NCI-H128 (cell line): ENCODE measurements at regions not wholly inside any gene's neighbourhood (a gene's known extent, or its start where the extent isn't known, plus 50 kb on each side); places are given as distances from the start of the nearest gene placed in this dataset.
"Not testable (repeated sequence)": the region's sequence is repeated elsewhere in the genome, so short reads cannot be mapped to it uniquely, and the experiment has no call there.

Experiments
- DNase-seq: peaks from one replicate; lab custom pipeline; 2025; ENCODE audit not compliant: unreplicated experiment; lab: John Stamatoyannopoulos, UW

GRCh38 chr6:49118478-49118877 lies 344.6 kb downstream of the MMUT start:
- DNase-seq: no peak

GRCh38 chr6:49110916-49111315 lies 352.1 kb downstream of the MMUT start:
- DNase-seq: no peak

DNA sequence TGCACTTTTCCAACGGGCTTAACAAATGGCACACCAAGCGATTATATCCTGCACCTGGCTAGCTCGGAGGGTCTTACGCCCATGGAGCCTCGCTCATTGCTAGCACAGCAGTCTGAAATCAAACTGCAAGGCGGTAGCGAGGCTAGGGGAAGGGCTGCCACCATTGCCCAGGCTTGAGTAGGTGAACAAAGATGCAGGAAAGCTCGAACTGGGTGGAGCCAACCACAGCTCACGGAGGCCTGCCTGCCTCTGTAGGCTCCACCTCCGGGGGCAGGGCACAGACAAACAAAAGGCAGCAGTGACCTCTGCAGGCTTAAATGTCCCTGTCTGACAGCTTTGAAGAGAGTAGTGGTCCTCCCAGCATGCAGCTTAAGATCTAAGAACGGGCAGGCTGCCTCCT lies 365.4 kb downstream of the MMUT start:
- DNase-seq: not testable (repeated sequence)

DNA sequence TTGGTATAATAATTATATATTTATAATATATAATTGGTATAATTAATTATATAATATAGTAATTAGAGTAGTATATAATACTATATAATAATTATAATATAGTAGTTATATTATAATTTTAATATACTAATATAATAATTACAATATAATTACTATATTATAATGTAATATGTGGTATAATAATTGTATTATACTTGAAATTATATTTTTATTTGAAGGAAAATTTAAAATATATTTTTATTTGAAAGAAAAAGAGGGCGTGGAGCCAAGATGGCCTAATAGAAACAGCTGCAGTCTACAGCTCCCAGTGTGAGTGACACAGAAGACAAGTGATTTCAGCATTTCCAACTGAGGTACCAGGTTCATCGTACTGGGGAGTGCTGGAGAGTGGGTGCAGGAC lies 365.9 kb downstream of the MMUT start:
- DNase-seq: no peak

GRCh38 chr6:49088631-49089030 lies 374.4 kb downstream of the MMUT start:
- no peak for DNase-seq

DNA sequence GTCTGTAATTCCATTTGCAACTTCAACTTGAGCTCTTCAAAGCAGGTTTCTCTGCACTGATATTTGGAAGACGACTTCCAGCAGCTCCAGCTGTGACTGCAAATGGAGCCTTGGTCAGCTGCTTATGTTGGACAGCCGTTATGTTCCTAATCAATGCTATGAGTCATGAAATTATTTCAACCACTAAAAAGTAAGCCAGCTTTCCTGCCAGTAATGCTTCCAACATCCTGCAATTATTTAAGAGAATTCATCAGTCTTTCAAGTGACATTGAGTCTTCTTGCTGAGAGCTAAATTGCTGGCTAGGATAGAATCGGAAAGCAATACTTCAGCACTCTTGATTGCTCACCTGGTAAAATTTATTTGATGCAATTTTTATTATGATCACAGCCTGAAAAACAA lies 375.7 kb downstream of the MMUT start:
- DNase-seq: no peak

DNA sequence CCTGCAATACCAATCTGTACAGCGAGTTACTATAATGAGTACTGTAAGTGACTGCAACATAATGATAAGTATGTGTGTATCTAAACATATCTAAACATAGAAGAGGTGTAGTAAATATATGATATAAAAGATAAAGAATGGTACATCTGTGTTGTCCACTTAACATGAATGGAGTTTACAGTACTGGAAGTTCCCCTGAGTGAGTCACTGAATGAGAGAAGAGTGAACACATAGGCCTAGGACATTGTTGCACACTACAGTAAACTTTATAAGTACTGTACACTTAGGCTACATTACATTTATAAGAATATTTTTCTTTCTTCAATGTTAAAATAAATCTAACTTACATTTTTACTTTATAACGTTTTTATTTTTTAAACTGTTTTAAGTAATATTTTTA lies 380.4 kb downstream of the MMUT start:
- no peak for DNase-seq

- no peak for DNase-seq
Measured at GRCh38 chr6:49072885-49073620, 390.0 kb downstream of the MMUT start.

DNA sequence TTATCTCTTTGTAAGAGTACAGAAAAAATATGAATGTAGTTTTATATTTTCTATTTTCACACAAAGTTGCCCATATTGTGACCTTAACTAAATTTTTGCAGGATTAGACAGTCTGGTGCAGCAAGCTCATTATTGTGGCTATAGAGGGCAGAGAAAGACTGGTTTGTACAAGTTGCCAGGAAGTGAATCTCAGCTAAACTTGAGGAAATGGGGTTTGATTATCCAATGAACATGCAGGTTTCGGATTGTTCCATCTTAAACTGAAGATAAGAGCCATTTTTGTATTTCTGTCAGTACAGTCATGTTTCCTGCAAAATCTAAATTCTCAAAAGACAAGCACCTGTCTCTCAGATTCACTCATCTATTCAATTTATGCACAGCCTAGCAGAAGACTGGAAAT lies 390.9 kb downstream of the MMUT start:
- DNase-seq: no peak

DNA sequence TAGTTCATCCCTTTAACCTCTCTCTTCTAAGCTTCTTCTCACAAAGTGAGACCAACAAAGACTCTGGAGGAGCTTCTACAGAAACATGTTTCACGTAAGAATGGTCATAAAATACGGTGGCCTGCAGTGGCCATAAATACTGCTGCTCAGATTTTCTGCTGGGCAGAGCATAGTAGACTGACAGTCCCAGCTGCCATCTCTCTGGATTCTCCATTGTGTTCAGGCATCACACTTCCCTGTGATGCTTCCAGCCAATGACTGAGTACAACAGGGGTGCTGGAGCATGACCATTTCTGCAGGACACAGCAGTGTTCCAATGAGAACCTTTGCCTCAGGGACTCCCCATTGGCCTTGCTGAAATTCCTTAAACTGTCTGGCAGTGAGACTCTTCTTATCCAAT lies 392.6 kb downstream of the MMUT start:
- no peak for DNase-seq

DNA sequence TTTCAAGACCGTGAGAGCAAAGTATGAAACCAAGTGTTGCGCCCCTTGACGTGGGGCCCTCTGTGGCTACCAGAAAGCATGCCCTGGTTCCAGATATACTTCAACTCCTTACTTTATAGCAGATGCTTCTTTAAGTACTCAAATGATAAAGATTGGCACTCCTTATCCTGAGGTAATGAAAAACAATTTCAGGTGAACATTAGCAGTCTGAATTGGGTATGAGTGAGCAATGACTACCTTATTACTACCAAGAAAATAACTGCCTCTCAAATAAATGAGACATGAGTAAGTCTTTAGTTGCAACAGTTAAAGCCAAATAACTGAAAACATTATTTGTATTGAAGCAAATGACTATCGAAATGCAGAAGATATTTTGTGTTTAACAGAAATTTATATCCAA lies 408.7 kb downstream of the MMUT start:
- no peak for DNase-seq

- no peak for DNase-seq
Measured at GRCh38 chr6:49052901-49053300, 410.2 kb downstream of the MMUT start.

GRCh38 chr6:49051281-49051680 lies 411.8 kb downstream of the MMUT start:
- no peak for DNase-seq

DNA sequence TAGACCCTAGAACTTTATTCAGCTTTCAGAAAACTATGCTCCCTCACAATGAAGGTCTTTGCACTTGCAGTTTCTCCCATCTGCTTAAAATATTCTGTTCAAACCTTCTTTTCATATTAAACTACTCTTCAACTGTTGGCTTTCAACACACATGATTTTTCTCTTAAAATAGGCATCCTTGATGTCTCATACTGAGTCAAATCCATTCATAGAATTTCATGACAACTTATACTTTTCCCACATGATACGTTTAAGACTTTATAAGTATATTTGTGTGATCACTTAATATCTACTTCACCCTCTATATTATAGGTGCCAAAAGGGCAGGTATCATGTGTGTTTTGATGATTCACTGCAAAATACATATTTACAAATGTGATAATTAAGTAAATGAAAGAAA lies 412.5 kb downstream of the MMUT start:
- DNase-seq: no peak

DNA sequence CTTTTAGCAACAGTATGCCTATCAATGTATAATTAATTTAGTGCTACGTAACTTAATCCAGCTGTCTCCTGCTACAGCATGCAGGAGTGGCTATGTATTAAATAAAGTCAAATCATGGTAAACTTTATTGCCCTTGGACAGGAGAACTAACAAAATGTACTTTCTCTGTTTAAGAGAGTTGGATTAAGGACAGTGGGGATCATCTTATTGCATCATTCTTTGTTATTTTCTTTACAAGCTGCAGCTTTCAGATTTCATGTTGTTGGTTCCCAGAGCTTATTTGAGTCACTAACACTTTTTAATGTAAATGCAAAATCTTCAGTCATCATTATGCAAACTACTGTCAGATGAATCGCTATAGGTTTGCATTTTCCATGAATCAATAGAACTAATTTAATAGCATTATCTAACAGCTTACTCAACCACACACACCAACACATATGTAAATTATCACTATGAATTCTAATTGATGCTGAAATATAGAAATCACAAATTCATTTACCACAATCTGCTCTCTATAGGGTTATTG lies 424.7 kb downstream of the MMUT start:
- no peak for DNase-seq

DNA sequence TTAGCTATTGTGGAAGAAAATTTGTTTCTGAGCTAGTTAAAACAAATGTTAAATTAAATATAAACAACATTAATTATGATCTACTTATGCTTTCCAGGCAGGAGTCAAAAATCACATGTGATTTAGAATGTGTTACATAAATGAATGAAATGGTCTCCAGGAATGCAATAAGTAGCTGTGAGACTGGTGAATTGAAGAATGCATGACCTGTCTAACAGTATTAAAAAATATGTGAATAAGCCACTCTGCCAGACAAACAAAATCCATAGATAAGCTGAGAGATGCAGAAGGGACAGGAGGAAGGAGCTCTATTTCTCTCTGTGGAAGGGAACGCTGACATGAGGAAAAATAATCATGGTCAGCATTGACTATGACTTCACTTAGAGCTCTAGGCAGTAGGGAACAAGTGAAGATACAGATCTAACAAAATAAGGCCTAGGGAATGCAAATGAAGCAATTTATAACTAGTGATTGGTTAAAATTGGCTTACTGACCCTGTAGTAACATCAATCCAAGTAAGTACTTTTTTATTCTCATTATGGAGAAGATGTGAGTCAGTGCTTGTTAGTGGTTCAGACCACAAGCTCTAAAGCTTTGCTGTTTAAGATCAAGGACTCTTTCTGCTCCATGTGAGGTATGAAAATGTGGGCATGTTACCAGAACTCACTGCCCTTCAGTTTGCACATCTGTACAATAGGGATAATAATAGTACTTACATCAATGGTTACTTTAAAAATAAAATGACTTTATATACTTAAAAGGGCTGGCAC lies 432.6 kb downstream of the MMUT start:
- DNase-seq: no peak

DNA sequence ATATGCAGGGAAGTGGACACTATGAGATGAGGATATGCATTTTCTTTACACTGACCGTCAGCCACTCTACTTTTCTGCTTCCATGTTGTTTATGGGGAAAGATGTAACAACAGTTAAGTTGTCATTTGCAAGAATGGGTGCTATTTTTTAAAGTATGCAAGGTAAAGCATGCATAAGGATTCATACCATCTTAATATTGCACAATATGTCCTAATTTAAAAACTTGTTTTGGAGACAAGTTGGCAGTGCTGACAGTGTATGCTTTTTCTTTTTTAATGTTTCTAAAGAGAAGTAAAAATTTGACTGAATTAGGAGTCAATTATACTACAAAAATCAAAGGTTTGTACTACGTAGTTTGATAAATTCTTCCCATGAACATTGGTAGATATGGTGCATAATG lies 435.4 kb downstream of the MMUT start:
- DNase-seq: no peak

DNA sequence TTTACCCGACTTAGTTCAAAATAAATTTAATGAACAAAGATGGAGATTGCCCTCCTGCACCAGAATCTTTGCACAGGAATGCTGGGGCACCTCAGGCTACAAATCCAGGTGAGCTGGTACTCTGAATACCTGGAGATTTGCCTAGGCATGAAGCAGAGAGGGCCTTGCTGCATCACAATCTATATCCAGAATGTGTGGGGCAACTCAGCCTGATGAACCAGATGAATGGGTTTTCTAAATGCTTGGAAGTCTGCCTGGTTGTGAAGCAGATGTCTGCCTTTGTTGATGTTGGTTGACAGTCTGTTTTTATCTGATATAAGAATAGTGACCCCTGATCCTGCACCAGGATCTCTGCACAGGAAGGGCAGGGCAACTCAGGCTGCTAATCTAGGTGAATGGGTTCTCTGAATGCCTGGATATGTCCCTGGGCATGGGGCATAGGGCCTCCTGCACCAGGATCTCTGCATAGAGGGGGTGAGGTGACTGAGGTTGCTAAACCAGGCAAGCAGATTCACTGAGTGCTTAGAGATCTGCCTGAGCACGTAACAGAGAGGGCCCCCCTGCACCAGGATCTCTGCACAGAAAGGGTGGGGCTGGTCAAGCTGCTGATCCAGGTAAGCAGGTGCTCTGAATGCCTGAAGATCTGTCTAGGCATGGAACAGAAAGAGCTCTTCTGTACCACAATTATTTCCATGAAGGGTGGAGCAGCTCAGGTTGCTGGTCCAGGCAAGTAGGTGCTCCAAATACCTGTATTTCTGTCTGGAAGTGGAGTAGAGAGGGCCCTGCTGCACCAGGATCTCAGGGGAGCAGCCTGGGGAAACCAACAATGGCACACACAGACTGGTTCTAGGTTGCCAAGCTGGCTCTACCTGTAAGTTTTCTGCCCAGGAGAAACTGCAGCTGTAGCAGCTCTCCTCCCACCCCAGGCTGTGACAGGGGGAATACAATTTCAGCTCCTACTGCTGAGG lies 437.5 kb downstream of the MMUT start:
- DNase-seq: no peak

DNA sequence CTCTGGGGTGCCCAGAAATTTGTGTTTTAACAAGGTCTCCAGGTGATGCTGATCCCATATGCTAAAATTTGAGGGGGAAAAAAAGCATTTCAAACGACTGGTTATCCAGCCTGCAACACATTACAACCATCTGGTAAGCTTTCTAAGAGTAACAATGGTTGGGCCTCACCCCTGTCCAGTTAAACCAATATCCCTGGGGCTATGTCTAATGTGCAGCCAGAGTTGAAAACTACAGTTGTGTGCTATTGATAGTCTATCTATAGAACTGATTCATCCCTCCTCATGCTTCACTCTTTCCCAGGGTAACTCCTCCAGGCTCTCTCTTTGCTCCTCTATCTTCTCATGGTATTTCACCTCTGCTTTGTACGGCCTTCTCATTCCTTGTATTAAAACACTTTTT lies 458.3 kb downstream of the MMUT start:
- DNase-seq: no peak

DNA sequence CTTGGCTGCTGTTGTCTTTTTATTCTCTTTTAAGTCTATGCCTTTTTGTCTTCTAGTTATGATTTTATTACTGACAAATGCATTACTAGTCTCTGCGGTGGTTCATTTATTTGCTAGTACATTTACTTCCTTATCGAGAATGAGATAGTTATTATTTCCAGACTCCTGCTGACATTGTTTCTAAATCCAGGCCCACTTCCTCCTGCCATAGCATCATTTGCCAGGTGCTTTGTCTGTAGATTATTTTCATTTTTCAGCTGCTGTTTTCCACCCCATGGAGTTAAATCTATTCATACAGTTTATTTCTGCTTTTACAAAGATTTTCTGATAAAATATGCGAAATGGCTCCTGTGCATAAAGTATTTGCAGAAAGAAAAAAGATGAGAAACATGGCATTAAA lies 459.7 kb downstream of the MMUT start:
- DNase-seq: no peak

- DNase-seq: no peak
Measured at GRCh38 chr6:49001856-49002541, 461.1 kb downstream of the MMUT start.
